UCSD-AML1 (cell line): ENCODE measurements at regions not wholly inside any gene's neighbourhood (a gene's known extent, or its start where the extent isn't known, plus 50 kb on each side); places are given as distances from the start of the nearest gene placed in this dataset.
"Not testable (repeated sequence)": the region's sequence is repeated elsewhere in the genome, so short reads cannot be mapped to it uniquely, and the experiment has no call there.

Experiments
- DNase-seq: peaks from one replicate; lab custom pipeline; 2025; ENCODE audit not compliant: unreplicated experiment; lab: John Stamatoyannopoulos, UW

GRCh38 chr5:101091902-101092301 lies 188.8 kb upstream of the ST8SIA4 start:
- no peak for DNase-seq

GRCh38 chr5:101084353-101084752 lies 181.3 kb upstream of the ST8SIA4 start:
- no peak for DNase-seq

- no peak for DNase-seq
These were observed 177.6 kb upstream of the ST8SIA4 start for GRCh38 chr5:101080462-101081240.

GRCh38 chr5:101068298-101068697 lies 165.2 kb upstream of the ST8SIA4 start:
- DNase-seq, result no peak

GRCh38 chr5:101067429-101067828 lies 164.3 kb upstream of the ST8SIA4 start:
- DNase-seq, result no peak

- no peak for DNase-seq
These were observed 159.8 kb upstream of the ST8SIA4 start for GRCh38 chr5:101062902-101063301.

- DNase-seq, result peak; percentile 5
These were observed 144.1 kb upstream of the ST8SIA4 start for GRCh38 chr5:101047181-101047580.

GRCh38 chr5:101045689-101046088 lies 142.6 kb upstream of the ST8SIA4 start:
- DNase-seq, result no peak

GRCh38 chr5:101040002-101040401 lies 136.9 kb upstream of the ST8SIA4 start:
- DNase-seq, result not testable (repeated sequence)

GRCh38 chr5:101036778-101037177 lies 133.7 kb upstream of the ST8SIA4 start:
- no peak for DNase-seq

- DNase-seq, result no peak
These were observed 132.3 kb upstream of the ST8SIA4 start for GRCh38 chr5:101035425-101035824.

GRCh38 chr5:101024299-101024698 lies 121.2 kb upstream of the ST8SIA4 start:
- DNase-seq, result no peak

GRCh38 chr5:101018299-101018698 lies 115.2 kb upstream of the ST8SIA4 start:
- no peak for DNase-seq

- DNase-seq, result no peak
These were observed 109.8 kb upstream of the ST8SIA4 start for GRCh38 chr5:101012880-101013279.

- no peak for DNase-seq
These were observed 106.9 kb upstream of the ST8SIA4 start for GRCh38 chr5:101009758-101010519.

GRCh38 chr5:100992354-100992753 lies 89.3 kb upstream of the ST8SIA4 start:
- DNase-seq, result no peak

GRCh38 chr5:100983601-100984000 lies 80.5 kb upstream of the ST8SIA4 start:
- not testable (repeated sequence) for DNase-seq

- no peak for DNase-seq
These were observed 71.0 kb upstream of the ST8SIA4 start for GRCh38 chr5:100974082-100974481.

- no peak for DNase-seq
These were observed 67.7 kb upstream of the ST8SIA4 start for GRCh38 chr5:100970646-100971255.

- no peak for DNase-seq
These were observed 62.2 kb upstream of the ST8SIA4 start for GRCh38 chr5:100965291-100965690.
